Hippocampal formation (tissue), 2 donors: ENCODE measurements at regions not wholly inside any gene's neighbourhood (a gene's known extent, or its start where the extent isn't known, plus 50 kb on each side); places are given as distances from the start of the nearest gene placed in this dataset.
"Not testable (repeated sequence)": the region's sequence is repeated elsewhere in the genome, so short reads cannot be mapped to it uniquely, and the experiment has no call there.

Experiments used
- DNase-seq, 2 donors: peaks; one replicate each; lab custom pipeline; 2025; lab: John Stamatoyannopoulos, UW

GRCh38 chr7:68980011-68980410, 618.3 kb upstream of the AUTS2 start:
- no peak for DNase-seq

GRCh38 chr7:68980432-68980831, 617.8 kb upstream of the AUTS2 start:
- DNase-seq, result not testable (repeated sequence)

GRCh38 chr7:68984306-68984705, 614.0 kb upstream of the AUTS2 start:
- DNase-seq, result no peak

GRCh38 chr7:68994841-68995240, 603.4 kb upstream of the AUTS2 start:
- DNase-seq, result no peak

- no peak for DNase-seq
Observed at GRCh38 chr7:68998136-68998535, 600.1 kb upstream of the AUTS2 start.

- DNase-seq, result no peak
Observed at GRCh38 chr7:69002416-69002815, 595.9 kb upstream of the AUTS2 start.

- DNase-seq, result no peak
Observed at GRCh38 chr7:69012149-69012548, 586.1 kb upstream of the AUTS2 start.

GRCh38 chr7:69017208-69017607, 581.1 kb upstream of the AUTS2 start:
- DNase-seq, result no peak

GRCh38 chr7:69018200-69018599, 580.1 kb upstream of the AUTS2 start:
- no peak for DNase-seq

- DNase-seq, result no peak
Observed at GRCh38 chr7:69019437-69019836, 578.8 kb upstream of the AUTS2 start.

- DNase-seq, result no peak
Observed at GRCh38 chr7:69020536-69020935, 577.7 kb upstream of the AUTS2 start.

GRCh38 chr7:69025249-69025648, 573.0 kb upstream of the AUTS2 start:
- DNase-seq, result no peak

GRCh38 chr7:69032848-69033247, 565.4 kb upstream of the AUTS2 start:
- DNase-seq, result no peak

GRCh38 chr7:69035826-69036225, 562.4 kb upstream of the AUTS2 start:
- no peak for DNase-seq

GRCh38 chr7:69036301-69036700, 562.0 kb upstream of the AUTS2 start:
- no peak for DNase-seq

- no peak for DNase-seq
Observed at GRCh38 chr7:69038915-69039314, 559.4 kb upstream of the AUTS2 start.

GRCh38 chr7:69042138-69042537, 556.1 kb upstream of the AUTS2 start:
- no peak for DNase-seq

GRCh38 chr7:69047151-69047754, 551.0 kb upstream of the AUTS2 start:
- DNase-seq, result peak in 1 of 2 donors; percentile 8

- DNase-seq, result no peak
Observed at GRCh38 chr7:69049326-69049725, 548.9 kb upstream of the AUTS2 start.

- no peak for DNase-seq
Observed at GRCh38 chr7:69052447-69052846, 545.8 kb upstream of the AUTS2 start.

GRCh38 chr7:69060516-69060915, 537.8 kb upstream of the AUTS2 start:
- DNase-seq, result no peak

- DNase-seq, result no peak
Observed at GRCh38 chr7:69062020-69062765, 536.1 kb upstream of the AUTS2 start.

- DNase-seq, result no peak
Observed at GRCh38 chr7:69067397-69067796, 530.9 kb upstream of the AUTS2 start.

- no peak for DNase-seq
Observed at GRCh38 chr7:69070476-69070875, 527.8 kb upstream of the AUTS2 start.
